T-cell (primary cell): ENCODE measurements at regions not wholly inside any gene's neighbourhood (a gene's known extent, or its start where the extent isn't known, plus 50 kb on each side); places are given as distances from the start of the nearest gene placed in this dataset.

Experiments used
- ATAC-seq, 4 experiments: fragments of 200-7000 bp in 3 of 4; fragments of 150-1000 bp in 1 of 4; cut with Tn5 transposase; replicated peaks in 1 of 4; 1 replicate in 3 of 4; 2 replicates in 1 of 4; pipeline ENCODE4 v1.10.0; 2021; ENCODE audit warnings: moderate library complexity in 3 of 4, mild to moderate bottlenecking in 2 of 4, moderate number of reproducible peaks in 1 of 4
- CTCF ChIA-PET, 2 donors: fragments of 300-600 bp; sonication (Branson Sonifier 250); formaldehyde crosslinking; loops; one replicate each; lab custom pipeline; 2022; ENCODE audit warnings: antibody characterized with exemption in 2 of 2; lab: Charles Lee
- POLR2A ChIA-PET, 2 donors: fragments of 300-600 bp; sonication (Branson Sonifier 250); formaldehyde crosslinking; loops; one replicate each; lab custom pipeline; 2022; ENCODE audit warnings: antibody characterized with exemption in 2 of 2; lab: Charles Lee
- DNase-seq, 35 experiments: peaks; one replicate each; pipeline versions ENCODE4 v3.0.0 to v3.0.0-alpha.2; 2013 to 2023
- H3K27ac ChIP-seq: one replicate; pipeline ENCODE4 v1.5.1; 2013; ENCODE audit warnings: low read length
- H3K27me3 ChIP-seq, 2 experiments: replicated peaks in 1 of 2; 1 replicate in 1 of 2; 2 replicates in 1 of 2; pipeline versions ENCODE4 v1.6.1 to v1.7.0; 2013; ENCODE audit warnings: low read length in 1 of 2, mixed read lengths in 1 of 2; ENCODE audit not compliant: control insufficient read depth in 2 of 2, insufficient read depth in 2 of 2; ENCODE audit errors: extremely low read depth in 1 of 2
- H3K36me3 ChIP-seq, 2 donors: 1 replicate in 1 of 2; 2 replicates in 1 of 2; pipeline versions ENCODE4 v1.6.1 to v1.7.0; 2013; ENCODE audit warnings: low read length in 1 of 2; ENCODE audit not compliant: control insufficient read depth in 2 of 2, insufficient read depth in 1 of 2; ENCODE audit errors: extremely low read depth in 1 of 2
- H3K4me1 ChIP-seq, 2 experiments: 1 replicate in 1 of 2; 2 replicates in 1 of 2; pipeline versions ENCODE4 v1.6.1 to v1.7.0; 2013; ENCODE audit warnings: low read length in 2 of 2, mixed read lengths in 1 of 2; ENCODE audit not compliant: insufficient read depth in 2 of 2, control insufficient read depth in 1 of 2; ENCODE audit errors: extremely low read depth in 1 of 2
- H3K4me3 ChIP-seq, 2 donors: 1 replicate in 1 of 2; 2 replicates in 1 of 2; pipeline versions ENCODE4 v1.5.1 to v1.7.0; 2013; ENCODE audit warnings: mild to moderate bottlenecking in 2 of 2, low read length in 1 of 2, moderate library complexity in 1 of 2; ENCODE audit not compliant: control insufficient read depth in 1 of 2; ENCODE audit errors: extremely low read depth in 1 of 2
- H3K9me3 ChIP-seq: 2 replicates; pipeline ENCODE4 v1.7.0; 2013
- H3K27ac Mint-ChIP-seq, 2 donors: one replicate each; pipeline ENCODE4 v1.8.0; 2020 to 2021; ENCODE audit warnings: mild to moderate bottlenecking in 2 of 2, mixed read lengths in 2 of 2
- H3K27me3 Mint-ChIP-seq, 2 donors: one replicate each; pipeline ENCODE4 v1.8.0; 2021 to 2022; ENCODE audit warnings: mixed read lengths in 2 of 2
- H3K36me3 Mint-ChIP-seq: one replicate; pipeline ENCODE4 v1.8.0; 2021; ENCODE audit warnings: mixed read lengths
- H3K4me1 Mint-ChIP-seq, 3 donors: one replicate each; pipeline ENCODE4 v1.8.0; 2020 to 2022; ENCODE audit warnings: mixed read lengths in 3 of 3, mild to moderate bottlenecking in 1 of 3
- H3K4me3 Mint-ChIP-seq, 3 donors: one replicate each; pipeline ENCODE4 v1.8.0; 2020 to 2022; ENCODE audit warnings: mild to moderate bottlenecking in 3 of 3, mixed read lengths in 3 of 3, moderate library complexity in 3 of 3
- H3K9me3 Mint-ChIP-seq, 3 donors: one replicate each; pipeline ENCODE4 v1.8.0; 2020 to 2022; ENCODE audit warnings: mixed read lengths in 3 of 3
- WGBS: methylation state at CpG from one replicate; pipeline ENCODE4 v1.1.5; 2013; ENCODE audit warnings: missing lambda C conversion rate; ENCODE audit not compliant: insufficient coverage; 5-methylcytosine and 5-hydroxymethylcytosine counted together

- ChIA-PET POLR2A (no interaction called here), CTCF (interaction anchor here (0.5 to 1.2 kb wide), 6 partner anchors 10 to 484 kb away, joined by 3 read pairs; no protein-coding TSS in a partner anchor)
- Mint-ChIP-seq H3K4me1 (peaks cover 47 to 57% (median 50%) of the 10 kb centered on the region in 3 donors), H3K27ac (no peak overlapping the region), H3K4me3 (no peak overlapping the region), H3K9me3 (no peaks in the 10 kb centered on the region), H3K27me3 (no peaks in the 10 kb centered on the region), H3K36me3 (no peaks in the 10 kb centered on the region)
- H3K27ac ChIP-seq = no peak overlapping the region
- 80% methylated on average over 1 of the region's 2 CpGs for WGBS
- no peaks in the 10 kb centered on the region for H3K36me3 ChIP-seq
- H3K4me1 ChIP-seq = peaks cover 5 to 11% of the 10 kb centered on the region in 2 experiments
- no peaks in the 10 kb centered on the region for H3K27me3 ChIP-seq
- ATAC-seq (no peak), DNase-seq (no peak)
- peaks cover 2% of the 10 kb centered on the region for H3K9me3 ChIP-seq
- no peak overlapping the region for H3K4me3 ChIP-seq
Observed at GRCh38 chr13:40200273-40200978, 466.0 kb downstream of the FOXO1 start.

- ChIA-PET POLR2A (interaction anchor here in 1 of 2 donors (0.6 kb wide), 1 partner anchor 116 kb away, joined by 3 read pairs; no protein-coding TSS in a partner anchor), CTCF (interaction anchor here (0.6 to 1.3 kb wide), 4 partner anchors 9 to 23 kb away, joined by 3 to 6 read pairs (median 3); no protein-coding TSS in a partner anchor)
- Histone ChIP-seq H3K9me3 (peaks cover 2% of the 10 kb centered on the region), H3K4me3 (no peak overlapping the region), H3K27ac (no peak overlapping the region), H3K4me1 (peaks cover 36 to 47% of the 10 kb centered on the region in 2 experiments), H3K36me3 (no peaks in the 10 kb centered on the region), H3K27me3 (no peaks in the 10 kb centered on the region)
- Mint-ChIP-seq H3K4me3 (peak overlapping the region in 1 of 3 donors; percentile 58), H3K36me3 (no peaks in the 10 kb centered on the region), H3K9me3 (peaks cover 0 to 4% (median 0%) of the 10 kb centered on the region in 3 donors), H3K27me3 (no peaks in the 10 kb centered on the region), H3K4me1 (peaks cover 76 to 81% (median 76%) of the 10 kb centered on the region in 3 donors), H3K27ac (peak overlapping the region; percentile 100)
- ATAC-seq (no peak), DNase-seq (no peak)
- no CpG with 5 or more reads among the region's 1 CpG for WGBS
Observed at GRCh38 chr13:40204246-40204645, 462.2 kb downstream of the FOXO1 start.

- Histone ChIP-seq H3K9me3 (peaks cover 2% of the 10 kb centered on the region), H3K36me3 (no peaks in the 10 kb centered on the region), H3K4me3 (no peak overlapping the region), H3K4me1 (peaks cover 36 to 51% of the 10 kb centered on the region in 2 experiments), H3K27ac (peak overlapping the region; percentile 83), H3K27me3 (no peaks in the 10 kb centered on the region)
- H3K4me3 Mint-ChIP-seq = peak overlapping the region in 2 of 3 donors; percentile 58 to 66
- DNase-seq (no peak), ATAC-seq (no peak)
- peak overlapping the region; percentile 100 for H3K27ac Mint-ChIP-seq
- CTCF ChIA-PET = interaction anchor here (1.2 to 1.7 kb wide), 3 partner anchors 15 to 18 kb away, joined by 6 to 8 read pairs (median 8); no protein-coding TSS in a partner anchor
- WGBS = 83% methylated on average over 3 of the region's 4 CpGs
- H3K36me3 Mint-ChIP-seq = no peaks in the 10 kb centered on the region
- POLR2A ChIA-PET = interaction anchor here (0.7 to 1.1 kb wide), 3 partner anchors 15 to 35 kb away, joined by 3 to 6 read pairs (median 3); no protein-coding TSS in a partner anchor
- peaks cover 0 to 4% (median 0%) of the 10 kb centered on the region in 3 donors for H3K9me3 Mint-ChIP-seq
- H3K4me1 Mint-ChIP-seq = peaks cover 69 to 80% (median 78%) of the 10 kb centered on the region in 3 donors
- H3K27me3 Mint-ChIP-seq = no peaks in the 10 kb centered on the region
Observed at GRCh38 chr13:40205771-40206240, 460.6 kb downstream of the FOXO1 start.

GRCh38 chr13:40206241-40207000 is 460.0 kb downstream of the FOXO1 start:
- H3K27ac ChIP-seq = peak overlapping the region; percentile 83
- WGBS = 0% methylated on average over 1 of the region's 6 CpGs
- Mint-ChIP-seq H3K4me3 (peak overlapping the region; percentile 53 to 66 (median 58)), H3K4me1 (peaks cover 75 to 81% (median 81%) of the 10 kb centered on the region in 3 donors), H3K9me3 (peaks cover 0 to 5% (median 0%) of the 10 kb centered on the region in 3 donors), H3K27me3 (no peaks in the 10 kb centered on the region), H3K36me3 (no peaks in the 10 kb centered on the region), H3K27ac (peak overlapping the region; percentile 100)
- CTCF ChIA-PET = interaction anchor here in 1 of 2 donors (0.6 to 1.7 kb wide), 6 partner anchors 15 to 263 kb away, joined by 3 to 8 read pairs (median 3); no protein-coding TSS in a partner anchor
- H3K9me3 ChIP-seq = peaks cover 2% of the 10 kb centered on the region
- POLR2A ChIA-PET = interaction anchor here (0.6 to 1.1 kb wide), 5 partner anchors 16 to 264 kb away, joined by 3 to 6 read pairs (median 4); no protein-coding TSS in a partner anchor
- H3K36me3 ChIP-seq = no peaks in the 10 kb centered on the region
- H3K4me3 ChIP-seq = no peak overlapping the region
- H3K4me1 ChIP-seq = peaks cover 36 to 51% of the 10 kb centered on the region in 2 experiments
- ATAC-seq = peak; percentile 92 to 95 (median 94)
- no peaks in the 10 kb centered on the region for H3K27me3 ChIP-seq
- DNase-seq = peak in 34 of 35 experiments; percentile 14 to 77 (median 52)

GRCh38 chr13:40207001-40207478 is 459.4 kb downstream of the FOXO1 start:
- Mint-ChIP-seq H3K9me3 (peaks cover 0 to 11% (median 0%) of the 10 kb centered on the region in 3 donors), H3K27me3 (no peaks in the 10 kb centered on the region), H3K36me3 (no peaks in the 10 kb centered on the region), H3K4me1 (peaks cover 81 to 87% (median 87%) of the 10 kb centered on the region in 3 donors), H3K27ac (peak overlapping the region; percentile 100), H3K4me3 (peak overlapping the region; percentile 53 to 66 (median 58))
- Histone ChIP-seq H3K27me3 (no peaks in the 10 kb centered on the region), H3K4me1 (peaks cover 36 to 51% of the 10 kb centered on the region in 2 experiments), H3K27ac (peak overlapping the region; percentile 83), H3K4me3 (no peak overlapping the region), H3K36me3 (no peaks in the 10 kb centered on the region), H3K9me3 (peaks cover 2% of the 10 kb centered on the region)
- CTCF ChIA-PET = interaction anchor here in 1 of 2 donors (0.6 to 1.7 kb wide), 6 partner anchors 14 to 264 kb away, joined by 3 to 8 read pairs (median 3); no protein-coding TSS in a partner anchor
- peak; percentile 25 to 44 (median 39) for ATAC-seq
- 34% methylated on average over 4 of the region's 6 CpGs for WGBS
- peak in 1 of 35 experiments; percentile 37 for DNase-seq
- POLR2A ChIA-PET = interaction anchor here (0.9 to 1.1 kb wide), 3 partner anchors 16 to 59 kb away, joined by 4 to 6 read pairs (median 5); no protein-coding TSS in a partner anchor
